C4-2B (cell line): ENCODE measurements at regions not wholly inside any gene's neighbourhood (a gene's known extent, or its start where the extent isn't known, plus 50 kb on each side); places are given as distances from the start of the nearest gene placed in this dataset.

Source experiments
- H3K27ac ChIP-seq: fragments of 450-650 bp; 2 replicates; pipeline ENCODE4 v1.5.1; 2017
- ZFX ChIP-seq: fragments of 450-650 bp; IDR thresholded peaks from 2 replicates; pipeline ENCODE4 v1.6.1; 2017
- TF ChIP-seq, protein P1 (sequence below): fragments of 450-650 bp; conservative IDR thresholded peaks from 2 replicates; pipeline ENCODE4 v1.5.1; 2017; ENCODE audit warnings: mild to moderate bottlenecking

DNA sequence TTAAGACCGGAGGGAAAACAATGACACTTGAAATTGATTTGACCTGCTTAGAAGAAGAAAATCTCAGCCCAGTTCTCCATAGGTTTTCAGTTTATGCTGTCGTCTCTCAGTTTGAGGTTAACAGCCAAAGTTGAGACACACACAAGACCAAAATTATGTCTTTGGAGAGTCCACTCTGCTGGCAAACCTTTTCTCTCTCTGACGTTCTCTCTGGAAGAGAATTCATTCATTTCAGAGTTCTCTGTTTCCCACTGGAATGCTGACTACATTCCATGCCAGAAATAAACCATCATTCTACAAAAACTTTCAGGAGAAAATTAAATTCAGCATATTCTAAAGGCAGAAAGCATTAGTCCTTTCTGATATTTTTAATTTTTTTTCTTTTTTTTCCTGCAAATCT is 155.2 kb downstream of the TFAP2A start:
- H3K27ac ChIP-seq, result no peak overlapping the region
- TF ChIP-seq, protein P1, sequence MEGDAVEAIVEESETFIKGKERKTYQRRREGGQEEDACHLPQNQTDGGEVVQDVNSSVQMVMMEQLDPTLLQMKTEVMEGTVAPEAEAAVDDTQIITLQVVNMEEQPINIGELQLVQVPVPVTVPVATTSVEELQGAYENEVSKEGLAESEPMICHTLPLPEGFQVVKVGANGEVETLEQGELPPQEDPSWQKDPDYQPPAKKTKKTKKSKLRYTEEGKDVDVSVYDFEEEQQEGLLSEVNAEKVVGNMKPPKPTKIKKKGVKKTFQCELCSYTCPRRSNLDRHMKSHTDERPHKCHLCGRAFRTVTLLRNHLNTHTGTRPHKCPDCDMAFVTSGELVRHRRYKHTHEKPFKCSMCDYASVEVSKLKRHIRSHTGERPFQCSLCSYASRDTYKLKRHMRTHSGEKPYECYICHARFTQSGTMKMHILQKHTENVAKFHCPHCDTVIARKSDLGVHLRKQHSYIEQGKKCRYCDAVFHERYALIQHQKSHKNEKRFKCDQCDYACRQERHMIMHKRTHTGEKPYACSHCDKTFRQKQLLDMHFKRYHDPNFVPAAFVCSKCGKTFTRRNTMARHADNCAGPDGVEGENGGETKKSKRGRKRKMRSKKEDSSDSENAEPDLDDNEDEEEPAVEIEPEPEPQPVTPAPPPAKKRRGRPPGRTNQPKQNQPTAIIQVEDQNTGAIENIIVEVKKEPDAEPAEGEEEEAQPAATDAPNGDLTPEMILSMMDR, result no peak

DNA sequence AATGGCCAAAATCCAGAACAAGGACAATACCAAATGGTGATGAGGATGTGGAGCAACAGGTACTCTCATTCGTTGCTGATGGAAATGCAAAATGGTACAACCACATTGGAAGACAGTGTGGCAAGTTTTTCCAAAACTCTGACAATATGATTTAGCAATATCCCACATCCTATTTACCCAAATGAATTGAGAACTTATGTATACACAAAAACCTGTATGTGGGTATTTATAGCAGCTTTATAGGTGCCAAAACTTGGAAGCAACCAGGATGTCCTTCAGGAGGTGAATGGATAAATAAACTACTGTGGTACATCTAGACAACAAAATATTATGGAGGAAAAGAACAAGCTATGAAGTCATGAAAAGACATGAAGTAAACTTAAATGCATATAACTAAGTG is 156.5 kb downstream of the TFAP2A start:
- no peak for TF ChIP-seq ZFX
- TF ChIP-seq, protein P1, result no peak
- H3K27ac ChIP-seq, result peak overlapping the region; percentile 50; the same call in 1 of the 2 replicates

DNA sequence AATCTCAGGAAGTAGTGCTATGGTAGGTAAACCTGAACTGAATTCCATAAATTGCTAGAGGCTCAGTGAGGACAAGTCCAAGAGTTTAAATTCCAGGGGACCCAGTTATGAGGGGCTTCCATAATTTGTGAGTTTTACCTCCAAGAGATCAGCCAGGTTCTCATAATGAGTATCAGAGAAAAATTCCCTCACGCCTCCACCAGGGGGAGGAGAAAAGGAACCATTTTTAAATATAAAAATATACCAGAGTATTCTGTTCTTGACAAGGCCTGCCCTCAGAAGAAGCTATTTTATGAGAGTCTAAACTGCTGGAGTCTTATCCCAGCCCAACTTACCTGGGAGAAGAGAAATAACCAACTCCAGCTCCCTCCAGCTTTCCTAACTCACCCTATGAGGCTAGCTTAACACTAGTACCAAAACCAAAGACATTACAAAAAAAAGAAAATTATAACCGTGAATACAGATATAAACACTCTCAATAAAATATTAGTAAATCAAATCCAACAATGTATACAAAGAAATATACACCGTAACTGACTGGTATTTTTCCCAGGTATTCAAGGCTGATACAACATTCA is 158.7 kb downstream of the TFAP2A start:
- TF ChIP-seq, protein P1, result peak; percentile 57
- TF ChIP-seq ZFX, result no peak
- H3K27ac ChIP-seq, result no peak overlapping the region

DNA sequence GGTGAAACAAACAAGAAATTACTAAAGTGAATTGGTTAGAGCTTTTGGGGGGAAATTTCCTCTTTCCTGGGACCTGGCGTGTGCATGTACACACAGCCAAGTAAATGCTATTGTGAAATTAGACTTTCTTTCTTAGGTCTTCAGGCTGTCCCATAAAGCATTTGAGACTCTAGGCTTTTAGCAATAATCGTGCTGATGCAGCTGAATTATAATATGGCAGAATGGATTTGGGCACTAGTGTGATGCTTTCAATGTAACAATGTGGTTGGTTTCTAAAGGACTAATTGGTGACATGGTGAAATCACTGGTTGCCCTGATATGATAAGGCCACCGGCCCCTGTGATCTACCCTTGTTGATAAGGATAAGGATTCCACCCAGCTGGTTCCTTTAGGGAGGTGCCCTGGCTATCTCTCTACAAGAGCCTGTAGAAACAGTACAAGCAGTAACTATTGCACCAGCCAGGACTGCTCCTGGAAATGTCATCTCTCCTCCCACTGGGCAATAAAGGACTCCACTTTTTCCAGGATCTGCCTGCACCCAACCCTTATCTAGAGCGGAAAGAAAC is 164.1 kb downstream of the TFAP2A start:
- TF ChIP-seq, protein P1, result no peak
- TF ChIP-seq ZFX, result no peak
- no peak overlapping the region for H3K27ac ChIP-seq

DNA sequence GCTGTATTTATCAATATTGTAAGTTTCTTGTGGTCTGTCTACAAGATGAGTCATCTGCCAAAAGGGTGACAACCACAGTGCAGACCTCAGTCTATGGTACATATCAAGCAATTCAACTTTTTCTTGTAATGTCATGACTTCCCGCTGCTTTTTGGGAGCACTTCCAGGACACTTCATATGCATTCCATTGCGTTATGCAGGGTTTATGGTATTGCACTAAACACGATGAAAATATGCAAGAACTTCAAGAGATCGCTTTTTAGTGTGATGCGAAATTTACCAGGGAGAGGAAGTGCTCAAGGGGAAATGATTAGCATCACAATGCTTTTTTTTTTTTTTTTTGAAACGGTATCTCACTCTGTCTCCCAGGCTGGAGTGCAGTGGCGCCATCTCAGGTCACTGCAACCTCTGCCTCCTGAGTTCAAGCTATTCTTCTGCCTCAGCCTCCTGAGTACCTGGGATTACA is 166.5 kb downstream of the TFAP2A start:
- no peak for TF ChIP-seq ZFX
- TF ChIP-seq, protein P1, result peak; percentile 28
- H3K27ac ChIP-seq, result no peak overlapping the region

DNA sequence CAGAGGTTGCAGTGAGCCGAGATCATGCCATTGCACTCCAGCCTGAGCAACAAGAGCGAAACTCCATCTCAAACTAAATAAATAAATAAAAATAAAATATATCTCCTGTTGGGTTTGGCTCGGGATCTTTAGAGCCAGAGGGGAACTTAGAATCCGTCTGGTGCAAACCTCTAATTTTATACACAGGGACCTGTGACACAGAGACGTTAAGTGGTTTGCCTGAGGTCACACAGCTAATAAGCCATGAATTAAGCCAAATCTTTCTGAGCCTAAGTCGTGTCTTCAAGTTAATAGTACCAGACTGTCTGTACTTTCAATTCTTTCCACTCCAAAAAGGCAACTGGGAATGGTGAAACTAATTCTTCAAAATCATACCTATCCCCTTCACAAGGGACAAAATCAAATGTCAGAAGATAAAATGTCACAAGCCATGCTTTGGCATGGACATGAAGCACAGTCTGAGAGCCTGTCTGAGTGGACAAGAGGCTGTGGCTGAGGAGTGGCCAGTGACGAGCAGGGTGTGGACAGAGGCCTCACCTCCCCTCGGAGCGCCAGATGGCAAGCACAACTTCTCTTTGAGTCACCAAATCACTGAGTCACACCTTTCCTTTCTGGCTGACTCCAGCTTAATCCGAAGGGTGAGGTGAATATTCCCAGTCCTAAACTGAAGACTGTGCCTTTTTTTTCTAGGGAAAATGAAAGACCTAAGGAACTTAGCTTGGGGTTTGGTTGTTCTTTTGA is 177.4 kb downstream of the TFAP2A start:
- no peak for TF ChIP-seq ZFX
- TF ChIP-seq, protein P1, result no peak

DNA sequence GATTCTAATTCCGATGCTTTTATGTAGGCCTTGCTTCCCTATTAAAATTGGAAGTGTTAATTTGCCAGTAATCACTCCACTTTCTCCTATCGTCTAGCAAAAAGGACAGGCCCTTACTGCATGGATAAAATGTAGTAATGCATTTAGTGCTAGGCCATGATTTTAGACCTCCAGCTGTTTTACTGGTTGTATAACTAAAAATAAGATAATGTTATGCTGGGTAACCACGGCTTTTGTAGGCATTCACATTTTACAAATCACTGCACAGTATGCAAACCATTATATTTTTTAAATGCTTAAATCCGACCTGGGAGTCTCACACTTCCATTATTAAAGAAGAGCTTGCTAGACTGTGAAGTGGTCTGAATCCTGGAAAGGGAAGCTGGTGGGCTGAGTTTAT is 179.5 kb downstream of the TFAP2A start:
- TF ChIP-seq, protein P1, result no peak
- TF ChIP-seq ZFX, result no peak
- no peak overlapping the region for H3K27ac ChIP-seq

More for the DNA sequence above, 177.4 kb downstream of the TFAP2A start:
- no peak overlapping the region for H3K27ac ChIP-seq
